ENCODE measurements at regions not wholly inside any gene's neighbourhood (a gene's known extent, or its start where the extent isn't known, plus 50 kb on each side); places are given as distances from the start of the nearest gene placed in this dataset.

DNA sequence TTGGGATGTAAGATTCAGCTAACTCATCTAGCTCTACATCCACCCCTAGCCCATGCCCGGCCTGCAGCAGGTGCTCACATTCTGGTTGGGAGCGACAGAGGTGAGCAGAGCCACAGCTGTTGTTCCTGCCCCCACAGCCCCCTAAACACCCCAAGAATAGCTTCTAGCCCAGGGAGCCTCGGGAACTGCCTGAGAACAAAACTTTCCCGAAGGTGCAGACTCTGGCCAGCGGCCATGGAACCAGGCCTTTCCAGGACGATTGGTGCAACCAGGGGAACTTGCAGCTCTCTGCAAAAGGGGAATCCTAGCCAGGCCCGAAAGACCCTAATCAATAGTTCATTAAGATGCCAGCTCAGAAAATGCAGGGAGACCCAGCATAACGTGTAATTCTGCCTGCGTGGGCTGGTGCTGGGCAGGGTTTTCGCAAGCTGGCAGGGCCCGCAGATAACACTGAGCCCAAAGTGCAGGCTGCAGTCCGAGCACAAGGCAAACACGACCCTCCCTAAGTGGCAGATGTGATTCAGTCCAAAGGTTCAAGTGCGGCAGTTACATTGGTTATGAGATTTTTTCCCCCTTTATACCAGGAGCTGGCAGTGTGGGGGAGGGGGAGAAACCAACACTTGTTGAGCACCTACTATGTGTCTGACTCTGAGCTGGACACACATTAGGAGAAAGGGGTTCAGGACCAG, 122.5 kb upstream of the MAP1LC3B2 start:
- TF ChIP-seq, protein P1, sequence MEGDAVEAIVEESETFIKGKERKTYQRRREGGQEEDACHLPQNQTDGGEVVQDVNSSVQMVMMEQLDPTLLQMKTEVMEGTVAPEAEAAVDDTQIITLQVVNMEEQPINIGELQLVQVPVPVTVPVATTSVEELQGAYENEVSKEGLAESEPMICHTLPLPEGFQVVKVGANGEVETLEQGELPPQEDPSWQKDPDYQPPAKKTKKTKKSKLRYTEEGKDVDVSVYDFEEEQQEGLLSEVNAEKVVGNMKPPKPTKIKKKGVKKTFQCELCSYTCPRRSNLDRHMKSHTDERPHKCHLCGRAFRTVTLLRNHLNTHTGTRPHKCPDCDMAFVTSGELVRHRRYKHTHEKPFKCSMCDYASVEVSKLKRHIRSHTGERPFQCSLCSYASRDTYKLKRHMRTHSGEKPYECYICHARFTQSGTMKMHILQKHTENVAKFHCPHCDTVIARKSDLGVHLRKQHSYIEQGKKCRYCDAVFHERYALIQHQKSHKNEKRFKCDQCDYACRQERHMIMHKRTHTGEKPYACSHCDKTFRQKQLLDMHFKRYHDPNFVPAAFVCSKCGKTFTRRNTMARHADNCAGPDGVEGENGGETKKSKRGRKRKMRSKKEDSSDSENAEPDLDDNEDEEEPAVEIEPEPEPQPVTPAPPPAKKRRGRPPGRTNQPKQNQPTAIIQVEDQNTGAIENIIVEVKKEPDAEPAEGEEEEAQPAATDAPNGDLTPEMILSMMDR (IDR thresholded peaks at IDR 0.05): no peak
- no peak for TF ChIP-seq POLR2A (IDR thresholded peaks at IDR 0.05)

All from lower leg skin (tissue), 3 donors.